Stimulated activated effector memory CD8-positive, alpha-beta T cell treated with anti-CD3 and anti-CD28 coated beads, Interleukin-12 subunit alpha, Interleukin-12 subunit beta, amount 100 ng/mL, for 72 hours (primary cell): ENCODE measurements at regions not wholly inside any gene's neighbourhood (a gene's known extent, or its start where the extent isn't known, plus 50 kb on each side); places are given as distances from the start of the nearest gene placed in this dataset.
A peak's percentile ranks its signal among the peaks of the same experiment; 100 is the strongest.
"Not testable (repeated sequence)": the region's sequence is repeated elsewhere in the genome, so short reads cannot be mapped to it uniquely, and the experiment has no call there.

Experiments used
- ATAC-seq: fragments of 150-1000 bp; cut with Tn5 transposase; 2 replicates; pipeline ENCODE4 v1.10.0; 2021
- DNase-seq, 2 donors: peaks; one replicate each; pipeline ENCODE4 v3.0.0; 2021 to 2022; ENCODE audit warnings: low spot score in 2 of 2
- H3K27ac Mint-ChIP-seq: one replicate; pipeline ENCODE4 v1.8.0; 2022; ENCODE audit warnings: mild to moderate bottlenecking, mixed read lengths
- H3K36me3 Mint-ChIP-seq: one replicate; pipeline ENCODE4 v1.8.0; 2022; ENCODE audit warnings: mild to moderate bottlenecking, mixed read lengths
- H3K4me1 Mint-ChIP-seq: one replicate; pipeline ENCODE4 v1.8.0; 2022; ENCODE audit warnings: mixed read lengths
- H3K4me3 Mint-ChIP-seq: one replicate; pipeline ENCODE4 v1.8.0; 2022; ENCODE audit warnings: mild to moderate bottlenecking, mixed read lengths
- H3K9me3 Mint-ChIP-seq: one replicate; pipeline ENCODE4 v1.8.0; 2022; ENCODE audit warnings: mixed read lengths

DNA sequence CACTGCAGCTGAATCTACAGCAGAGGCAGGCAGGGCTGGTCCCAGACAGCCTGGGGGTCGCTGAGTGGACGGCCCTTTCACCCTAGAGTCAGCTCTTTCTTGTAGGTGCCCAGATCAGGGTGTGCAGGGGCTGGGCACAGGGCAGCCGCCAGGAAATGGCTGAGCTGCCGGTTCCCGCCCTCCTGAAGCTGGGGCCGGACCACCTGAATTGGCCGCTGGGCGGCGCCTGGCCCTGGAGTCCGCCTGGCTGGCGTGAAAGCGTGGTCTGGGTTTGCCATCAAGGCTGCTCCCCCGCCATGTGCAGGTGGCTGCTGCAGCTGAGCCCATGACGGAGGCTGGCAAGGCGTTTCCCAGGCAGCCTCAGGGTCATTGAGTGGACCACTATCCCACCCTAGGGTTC, 85.7 kb downstream of the POTEM start:
- H3K36me3 Mint-ChIP-seq, DNase-seq, H3K4me3 Mint-ChIP-seq, H3K4me1 Mint-ChIP-seq, H3K27ac Mint-ChIP-seq, H3K9me3 Mint-ChIP-seq, ATAC-seq: not testable (repeated sequence)

DNA sequence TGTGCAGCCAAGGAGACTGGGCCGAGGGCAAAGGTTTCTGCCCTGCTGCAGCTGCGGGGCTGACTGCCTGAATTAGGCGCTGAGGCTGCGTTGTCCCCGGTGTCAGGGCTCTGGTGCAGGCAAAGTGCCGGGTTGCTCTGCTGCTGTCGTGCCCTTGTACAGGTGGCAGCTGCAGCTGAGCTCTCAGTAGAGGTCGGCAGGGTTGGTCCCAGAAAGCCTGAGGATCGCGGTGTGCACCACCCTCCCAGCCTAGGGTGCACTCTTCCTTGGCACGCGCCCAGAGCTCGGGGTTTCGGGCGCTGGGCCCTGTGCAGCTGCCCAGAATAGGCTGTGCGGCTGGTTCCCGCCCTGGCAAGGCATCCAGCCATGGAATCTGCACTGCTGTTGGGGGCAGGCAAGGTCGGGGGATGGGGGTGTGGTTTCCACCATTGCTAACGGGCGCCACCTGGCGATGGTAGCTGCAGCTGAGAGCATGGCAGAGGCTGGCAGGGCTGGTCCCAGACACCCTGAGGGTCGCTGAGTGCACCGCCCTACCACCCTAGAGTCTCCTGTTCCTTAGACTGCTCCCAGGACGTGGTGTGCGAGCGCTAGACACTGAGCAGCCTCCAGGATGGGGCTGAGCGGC, 86.3 kb downstream of the POTEM start:
- ATAC-seq: peak; percentile 45
- H3K36me3 Mint-ChIP-seq: not testable (repeated sequence)

DNA sequence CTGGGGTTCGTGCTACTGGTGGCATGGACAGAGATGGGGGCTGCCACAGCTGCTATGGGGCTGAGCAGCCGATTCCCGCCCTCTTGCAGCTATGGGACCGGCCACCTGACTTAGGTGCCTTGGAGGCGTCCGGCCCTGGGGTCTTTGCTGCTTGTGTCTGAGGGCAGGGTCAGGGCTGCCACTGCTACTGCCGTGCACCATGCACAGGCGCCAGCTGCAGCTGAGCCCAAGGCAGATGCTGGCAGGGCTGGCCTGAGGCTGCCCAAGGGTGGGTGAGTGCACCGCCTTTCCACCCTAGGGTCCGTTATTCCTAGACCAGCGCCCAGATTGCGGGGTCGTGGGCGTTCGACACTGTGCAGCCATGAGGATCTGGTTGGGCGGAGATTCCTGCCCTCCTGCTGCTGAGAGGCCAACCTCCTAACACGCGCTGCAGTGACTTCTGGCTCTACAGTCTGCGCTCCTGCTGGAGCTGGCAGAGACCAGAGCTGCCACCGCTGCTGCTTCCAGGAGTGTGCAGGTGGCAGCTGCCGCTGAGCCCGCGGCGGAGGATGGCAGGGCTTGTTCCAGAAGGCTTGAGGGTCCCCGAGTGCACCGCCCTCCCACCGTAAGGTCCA, 87.0 kb downstream of the POTEM start:
- not testable (repeated sequence) for H3K9me3 Mint-ChIP-seq, H3K4me3 Mint-ChIP-seq, ATAC-seq, DNase-seq, H3K27ac Mint-ChIP-seq, H3K36me3 Mint-ChIP-seq, H3K4me1 Mint-ChIP-seq

More for the DNA sequence above, 86.3 kb downstream of the POTEM start:
- H3K4me3 Mint-ChIP-seq, H3K27ac Mint-ChIP-seq, H3K4me1 Mint-ChIP-seq, DNase-seq, H3K9me3 Mint-ChIP-seq: not testable (repeated sequence)

- H3K4me1 Mint-ChIP-seq, ATAC-seq, H3K4me3 Mint-ChIP-seq, DNase-seq, H3K36me3 Mint-ChIP-seq, H3K9me3 Mint-ChIP-seq, H3K27ac Mint-ChIP-seq: not testable (repeated sequence)
Measured at GRCh38 chr14:19054934-19055333, 87.7 kb downstream of the POTEM start.

GRCh38 chr14:19059066-19059465, 91.8 kb downstream of the POTEM start:
- not testable (repeated sequence) for H3K4me3 Mint-ChIP-seq, H3K4me1 Mint-ChIP-seq, H3K36me3 Mint-ChIP-seq, H3K9me3 Mint-ChIP-seq, DNase-seq, H3K27ac Mint-ChIP-seq, ATAC-seq

- H3K9me3 Mint-ChIP-seq, DNase-seq, H3K4me1 Mint-ChIP-seq, H3K36me3 Mint-ChIP-seq, H3K27ac Mint-ChIP-seq, H3K4me3 Mint-ChIP-seq: not testable (repeated sequence)
- peak; percentile 53 for ATAC-seq
Measured at GRCh38 chr14:19061689-19062450, 94.6 kb downstream of the POTEM start.

GRCh38 chr14:19068957-19069356, 101.7 kb downstream of the POTEM start:
- H3K4me1 Mint-ChIP-seq, ATAC-seq, H3K27ac Mint-ChIP-seq, H3K9me3 Mint-ChIP-seq, DNase-seq, H3K4me3 Mint-ChIP-seq, H3K36me3 Mint-ChIP-seq: not testable (repeated sequence)

- not testable (repeated sequence) for H3K4me1 Mint-ChIP-seq, H3K9me3 Mint-ChIP-seq, H3K36me3 Mint-ChIP-seq, H3K4me3 Mint-ChIP-seq, H3K27ac Mint-ChIP-seq, DNase-seq, ATAC-seq
Measured at GRCh38 chr14:19072518-19072917, 105.3 kb downstream of the POTEM start.

DNA sequence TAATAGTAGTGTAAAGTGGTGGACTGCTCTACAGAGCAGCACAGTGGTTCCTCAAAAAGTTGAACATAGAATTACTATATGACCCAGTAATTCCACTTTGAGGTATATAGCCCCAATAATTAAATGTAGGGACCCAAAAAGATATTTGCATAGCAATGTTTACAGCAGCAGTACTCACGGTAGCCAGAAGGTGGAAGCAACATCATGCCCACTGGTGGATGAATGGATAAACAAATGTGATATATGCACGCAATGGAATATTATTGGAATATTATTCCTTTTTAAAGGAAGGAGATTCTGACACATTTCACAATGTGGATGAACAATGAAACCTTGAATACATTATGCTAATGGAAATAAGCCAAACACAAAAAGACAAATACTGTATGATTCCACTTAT, 121.4 kb downstream of the POTEM start:
- not testable (repeated sequence) for H3K9me3 Mint-ChIP-seq, ATAC-seq, H3K4me3 Mint-ChIP-seq, H3K36me3 Mint-ChIP-seq, DNase-seq, H3K27ac Mint-ChIP-seq, H3K4me1 Mint-ChIP-seq

GRCh38 chr14:19093227-19093626, 126.0 kb downstream of the POTEM start:
- H3K36me3 Mint-ChIP-seq, H3K27ac Mint-ChIP-seq, ATAC-seq, H3K4me3 Mint-ChIP-seq, DNase-seq, H3K4me1 Mint-ChIP-seq, H3K9me3 Mint-ChIP-seq: not testable (repeated sequence)

DNA sequence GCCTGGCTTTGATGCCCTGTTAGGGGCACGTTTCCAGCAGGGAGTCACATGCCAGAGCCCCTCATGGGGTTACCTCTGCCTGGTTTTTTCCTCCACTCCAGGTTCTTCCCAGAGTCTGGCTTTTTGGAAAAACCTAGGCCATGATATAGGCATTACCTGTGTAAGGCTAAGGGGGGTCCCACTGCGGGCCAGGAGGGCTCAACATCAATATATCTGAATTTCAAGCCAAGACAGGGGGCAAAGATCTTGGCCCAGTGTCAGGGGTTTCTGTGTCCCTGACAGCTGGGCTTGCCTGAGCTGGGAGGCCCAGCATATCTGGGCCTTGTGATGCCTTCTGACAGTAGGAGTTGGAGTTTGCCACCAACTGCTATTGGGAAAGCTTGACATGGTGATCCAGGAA, 127.5 kb downstream of the POTEM start:
- H3K4me3 Mint-ChIP-seq, H3K9me3 Mint-ChIP-seq, ATAC-seq, H3K27ac Mint-ChIP-seq, DNase-seq, H3K4me1 Mint-ChIP-seq, H3K36me3 Mint-ChIP-seq: not testable (repeated sequence)

DNA sequence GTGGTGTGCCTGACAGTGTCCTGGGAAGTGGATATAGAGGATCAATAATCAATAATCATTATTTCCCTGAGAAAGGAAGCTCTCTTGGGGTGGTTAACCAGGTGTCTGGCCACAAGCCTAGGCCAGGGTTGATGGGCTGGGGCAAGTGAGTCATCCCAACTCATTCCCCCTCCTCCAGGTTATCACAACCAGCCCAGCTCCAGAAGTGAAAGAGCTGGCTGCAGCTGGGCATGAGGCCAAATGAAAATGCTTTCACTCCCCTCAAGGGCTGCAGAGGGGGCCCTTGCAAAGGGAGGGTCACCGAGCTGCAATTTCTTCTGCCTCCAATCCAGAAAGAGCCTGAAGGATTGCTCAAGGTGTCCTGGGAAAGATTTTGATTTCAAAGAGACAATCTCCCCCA, 127.9 kb downstream of the POTEM start:
- DNase-seq, H3K9me3 Mint-ChIP-seq, H3K4me1 Mint-ChIP-seq, ATAC-seq, H3K27ac Mint-ChIP-seq, H3K4me3 Mint-ChIP-seq, H3K36me3 Mint-ChIP-seq: not testable (repeated sequence)

- not testable (repeated sequence) for H3K27ac Mint-ChIP-seq, H3K4me1 Mint-ChIP-seq, H3K4me3 Mint-ChIP-seq, ATAC-seq, DNase-seq, H3K9me3 Mint-ChIP-seq, H3K36me3 Mint-ChIP-seq
Measured at GRCh38 chr14:19096467-19096866, 129.2 kb downstream of the POTEM start.

- H3K4me3 Mint-ChIP-seq, H3K36me3 Mint-ChIP-seq, H3K27ac Mint-ChIP-seq, H3K9me3 Mint-ChIP-seq, ATAC-seq, H3K4me1 Mint-ChIP-seq: not testable (repeated sequence)
- DNase-seq: peak in 1 of 2 donors; percentile 49
Measured at GRCh38 chr14:19096876-19097275, 129.6 kb downstream of the POTEM start.

DNA sequence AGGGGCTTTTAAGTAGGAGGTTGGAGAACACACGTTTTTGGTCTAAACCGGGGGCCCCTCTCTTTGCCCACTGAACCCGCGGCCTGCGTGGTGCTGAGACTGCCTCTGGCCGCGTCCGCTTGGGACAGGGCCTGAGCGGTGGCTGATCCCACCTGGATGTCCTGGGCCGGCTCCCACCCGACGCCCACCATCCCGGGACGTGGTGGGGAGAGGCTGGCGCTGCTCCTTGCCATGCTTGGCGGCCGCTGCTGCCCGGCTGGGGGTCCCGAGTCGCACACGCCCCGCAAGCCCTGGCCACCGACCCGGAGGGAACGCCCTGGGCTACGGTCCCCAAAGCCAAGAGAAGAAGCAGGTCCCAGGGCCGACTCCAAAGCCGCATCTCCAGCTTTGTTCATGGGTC, 130.1 kb downstream of the POTEM start:
- not testable (repeated sequence) for H3K27ac Mint-ChIP-seq, ATAC-seq, DNase-seq, H3K4me3 Mint-ChIP-seq, H3K4me1 Mint-ChIP-seq, H3K9me3 Mint-ChIP-seq, H3K36me3 Mint-ChIP-seq

DNA sequence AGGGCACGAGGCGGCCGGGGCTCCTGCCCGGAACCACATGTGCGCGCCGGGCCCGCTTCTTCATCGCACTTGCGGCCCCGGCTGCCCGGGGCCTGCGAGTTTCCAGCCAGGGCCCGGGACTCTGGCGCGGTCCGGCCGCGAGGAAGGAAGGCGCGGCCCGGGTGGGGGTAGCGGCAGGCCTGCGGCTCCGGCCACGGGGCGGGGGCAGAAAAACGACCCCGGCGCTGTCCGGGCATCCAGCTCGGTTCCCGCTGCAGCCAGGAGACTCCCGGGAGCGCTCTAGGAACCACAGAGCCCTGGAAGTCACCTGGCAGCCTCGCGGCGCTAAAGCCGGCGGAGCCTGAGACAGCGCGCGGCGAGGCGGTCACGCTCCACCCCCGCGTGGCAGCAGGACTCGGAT, 130.5 kb downstream of the POTEM start:
- ATAC-seq, DNase-seq, H3K9me3 Mint-ChIP-seq: not testable (repeated sequence)

More for the DNA sequence above, 130.5 kb downstream of the POTEM start:
- H3K36me3 Mint-ChIP-seq, H3K4me1 Mint-ChIP-seq, H3K27ac Mint-ChIP-seq, H3K4me3 Mint-ChIP-seq: not testable (repeated sequence)
